Keratinocyte (primary cell): ENCODE measurements at regions not wholly inside any gene's neighbourhood (a gene's known extent, or its start where the extent isn't known, plus 50 kb on each side); places are given as distances from the start of the nearest gene placed in this dataset.

Source experiments
- DNase-seq: peaks from one replicate; pipeline ENCODE4 v3.0.0-alpha.2; 2011; ENCODE audit warnings: low read depth, missing footprints, low spot score
- FAIRE-seq: peaks from 2 replicates; lab custom pipeline; 2011; peaks lifted over from hg19 to GRCh38; lab: Jason Lieb, UNC
- H2AFZ ChIP-seq: 2 replicates; pipeline ENCODE4 v1.6.0; 2012; ENCODE audit warnings: low read length, control low read depth, inconsistent platforms; ENCODE audit not compliant: control insufficient read depth
- H3K27ac ChIP-seq: 2 replicates; pipeline ENCODE4 v1.5.1; 2011; ENCODE audit warnings: low read length; ENCODE audit not compliant: control insufficient read depth, insufficient read depth
- H3K27me3 ChIP-seq: 3 replicates; pipeline ENCODE4 v1.6.0; 2011; ENCODE audit warnings: low read length; ENCODE audit not compliant: control insufficient read depth, insufficient read depth; ENCODE audit errors: extremely low read depth
- H3K36me3 ChIP-seq, 2 experiments: 2 replicates in 1 of 2; 3 replicates in 1 of 2; pipeline ENCODE4 v1.5.1; 2011; ENCODE audit warnings: low read length in 2 of 2, mild to moderate bottlenecking in 1 of 2; ENCODE audit not compliant: control insufficient read depth in 2 of 2, insufficient read depth in 2 of 2; ENCODE audit errors: extremely low read depth in 1 of 2
- H3K4me1 ChIP-seq: 3 replicates; pipeline ENCODE4 v1.5.1; 2011; ENCODE audit warnings: low read length; ENCODE audit not compliant: control insufficient read depth, insufficient read depth; ENCODE audit errors: extremely low read depth
- H3K4me2 ChIP-seq: 3 replicates; pipeline ENCODE4 v1.6.0; 2011; ENCODE audit warnings: low read depth, low read length; ENCODE audit not compliant: control insufficient read depth, insufficient read depth; ENCODE audit errors: extremely low read depth
- H3K4me3 ChIP-seq, 3 experiments: fragments of 200-600 bp in 1 of 3; sonication (generic) in 1 of 3; 2 replicates in 2 of 3; 3 replicates in 1 of 3; pipeline ENCODE4 v1.5.1; 2011 to 2016; ENCODE audit warnings: low read length in 3 of 3, mild to moderate bottlenecking in 3 of 3, control low read depth in 2 of 3, inconsistent platforms in 1 of 3, low read depth in 1 of 3, mixed read lengths in 1 of 3, mixed run types in 1 of 3, moderate library complexity in 1 of 3; ENCODE audit not compliant: control insufficient read depth in 2 of 3, insufficient read depth in 2 of 3; ENCODE audit errors: extremely low read depth in 1 of 3
- H3K79me2 ChIP-seq: 2 replicates; pipeline ENCODE4 v1.6.0; 2012; ENCODE audit warnings: low read length; ENCODE audit not compliant: control insufficient read depth, insufficient read depth
- H3K9ac ChIP-seq: 3 replicates; pipeline ENCODE4 v1.6.0; 2011; ENCODE audit warnings: low read length; ENCODE audit not compliant: control insufficient read depth, insufficient read depth; ENCODE audit errors: extremely low read depth
- H3K9me1 ChIP-seq: 3 replicates; pipeline ENCODE4 v1.6.0; 2011; ENCODE audit warnings: low read length; ENCODE audit not compliant: control insufficient read depth, insufficient read depth; ENCODE audit errors: extremely low read depth
- H3K9me3 ChIP-seq: 2 replicates; pipeline ENCODE4 v1.5.1; 2012; ENCODE audit warnings: low read depth, low read length; ENCODE audit not compliant: control insufficient read depth
- H4K20me1 ChIP-seq: 3 replicates; pipeline ENCODE4 v1.6.0; 2011; ENCODE audit warnings: low read length; ENCODE audit not compliant: control insufficient read depth, insufficient read depth; ENCODE audit errors: extremely low read depth
- EZH2 ChIP-seq: IDR thresholded peaks from one replicate; pipeline ENCODE4 v1.6.1; 2012; ENCODE audit warnings: inconsistent platforms, mild to moderate bottlenecking, low read length, moderate library complexity
- dilution Hi-C: fragments of 300-500 bp; cut with MboI; formaldehyde crosslinking; loops from one replicate; pipeline ENCODE4 v1.7.0; 2020; ENCODE audit warnings: low sequenced_read_pairs; ENCODE audit not compliant: extremely low pct_ligation_motif_present
- TF ChIP-seq, protein P1 (sequence below), 3 experiments: IDR thresholded peaks in 1 of 3; conservative IDR thresholded peaks in 1 of 3; optimal IDR thresholded peaks in 1 of 3; 2 replicates in 2 of 3; 3 replicates in 1 of 3; pipeline versions ENCODE3 to v1.5.1; 2011; ENCODE audit warnings: low read length in 3 of 3, mild to moderate bottlenecking in 3 of 3, moderate library complexity in 2 of 3, control low read depth in 1 of 3, inconsistent platforms in 1 of 3; ENCODE audit not compliant: insufficient read depth in 2 of 3; ENCODE audit errors: extremely low read depth in 1 of 3

DNA sequence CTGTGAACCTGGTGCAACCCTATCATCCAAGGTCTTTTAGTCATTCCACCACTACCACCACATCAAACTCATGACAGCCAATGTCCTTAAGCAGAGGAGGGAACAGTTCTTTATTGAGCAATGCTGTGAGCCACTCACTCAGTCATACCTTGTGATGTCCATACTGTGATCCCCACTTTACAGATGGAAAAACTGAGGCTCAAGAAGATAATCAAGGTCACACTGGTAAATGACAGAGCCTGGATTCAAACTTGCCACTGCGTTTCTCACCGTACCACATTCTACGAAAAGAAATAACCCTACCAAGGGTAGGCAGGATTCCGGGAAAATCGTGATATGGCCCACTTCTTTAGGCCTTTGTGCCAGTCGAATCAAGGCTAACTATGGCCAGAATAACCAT, 172.6 kb downstream of the CCT6B start:
- Histone ChIP-seq H3K4me3 (no peak overlapping the region), H3K4me2 (no peak overlapping the region), H3K9me1 (no peaks in the 10 kb centered on the region), H3K36me3 (no peaks in the 10 kb centered on the region), H3K9me3 (peaks cover 3% of the 10 kb centered on the region), H3K27ac (no peak overlapping the region), H4K20me1 (no peaks in the 10 kb centered on the region), H3K27me3 (no peaks in the 10 kb centered on the region), H2AFZ (no peak overlapping the region), H3K79me2 (no peaks in the 10 kb centered on the region), H3K4me1 (no peaks in the 10 kb centered on the region), H3K9ac (no peak overlapping the region)
- TF ChIP-seq, protein P1, sequence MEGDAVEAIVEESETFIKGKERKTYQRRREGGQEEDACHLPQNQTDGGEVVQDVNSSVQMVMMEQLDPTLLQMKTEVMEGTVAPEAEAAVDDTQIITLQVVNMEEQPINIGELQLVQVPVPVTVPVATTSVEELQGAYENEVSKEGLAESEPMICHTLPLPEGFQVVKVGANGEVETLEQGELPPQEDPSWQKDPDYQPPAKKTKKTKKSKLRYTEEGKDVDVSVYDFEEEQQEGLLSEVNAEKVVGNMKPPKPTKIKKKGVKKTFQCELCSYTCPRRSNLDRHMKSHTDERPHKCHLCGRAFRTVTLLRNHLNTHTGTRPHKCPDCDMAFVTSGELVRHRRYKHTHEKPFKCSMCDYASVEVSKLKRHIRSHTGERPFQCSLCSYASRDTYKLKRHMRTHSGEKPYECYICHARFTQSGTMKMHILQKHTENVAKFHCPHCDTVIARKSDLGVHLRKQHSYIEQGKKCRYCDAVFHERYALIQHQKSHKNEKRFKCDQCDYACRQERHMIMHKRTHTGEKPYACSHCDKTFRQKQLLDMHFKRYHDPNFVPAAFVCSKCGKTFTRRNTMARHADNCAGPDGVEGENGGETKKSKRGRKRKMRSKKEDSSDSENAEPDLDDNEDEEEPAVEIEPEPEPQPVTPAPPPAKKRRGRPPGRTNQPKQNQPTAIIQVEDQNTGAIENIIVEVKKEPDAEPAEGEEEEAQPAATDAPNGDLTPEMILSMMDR (optimal IDR thresholded peaks at IDR 0.05 in 1 of 3, IDR thresholded peaks at IDR 0.05 in 1 of 3, conservative IDR thresholded peaks at IDR 0.05 in 1 of 3; ENCODE audit: extremely low read depth in 1 of 3, insufficient read depth in 2 of 3, low read length in 3 of 3): no peak
- no peak for TF ChIP-seq EZH2
- DNase-seq: no peak
- dilution Hi-C loops: no loop called here
- no peak for FAIRE-seq

DNA sequence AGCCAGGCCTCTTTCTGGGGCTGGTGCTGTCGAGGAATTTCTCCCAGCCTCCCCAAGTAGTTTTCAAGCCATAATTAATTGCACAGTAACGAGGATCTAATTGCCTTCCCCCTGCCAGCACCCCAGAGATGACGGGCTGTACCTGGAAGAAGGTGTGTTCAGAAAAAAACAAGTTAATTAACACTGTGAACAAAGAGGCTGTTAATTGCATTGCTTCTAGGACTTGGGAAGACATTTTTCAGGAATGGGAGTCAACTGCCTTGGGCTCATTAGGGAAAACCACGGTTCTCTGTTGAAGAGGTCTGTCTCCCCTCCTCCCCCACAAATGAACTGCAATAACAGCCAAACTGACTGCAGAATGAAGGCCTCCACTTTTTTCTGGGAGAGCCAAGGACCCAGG, 176.7 kb downstream of the CCT6B start:
- Histone ChIP-seq H3K9me3 (peaks cover 9% of the 10 kb centered on the region), H3K4me1 (no peaks in the 10 kb centered on the region), H3K9me1 (no peaks in the 10 kb centered on the region), H3K4me3 (no peak overlapping the region), H3K4me2 (no peak overlapping the region), H3K9ac (no peak overlapping the region), H4K20me1 (no peaks in the 10 kb centered on the region), H3K79me2 (no peaks in the 10 kb centered on the region), H3K36me3 (no peaks in the 10 kb centered on the region), H3K27ac (no peak overlapping the region), H3K27me3 (no peaks in the 10 kb centered on the region), H2AFZ (no peak overlapping the region)
- TF ChIP-seq EZH2: no peak
- TF ChIP-seq, protein P1 (optimal IDR thresholded peaks at IDR 0.05 in 1 of 3, IDR thresholded peaks at IDR 0.05 in 1 of 3, conservative IDR thresholded peaks at IDR 0.05 in 1 of 3; ENCODE audit: extremely low read depth in 1 of 3, insufficient read depth in 2 of 3, low read length in 3 of 3): no peak
- DNase-seq (no peak), FAIRE-seq (no peak)
- dilution Hi-C loops: no loop called here
